Sigmoid colon (tissue), 6 donors: ENCODE measurements at regions not wholly inside any gene's neighbourhood (a gene's known extent, or its start where the extent isn't known, plus 50 kb on each side); places are given as distances from the start of the nearest gene placed in this dataset.
"Not testable (repeated sequence)": the region's sequence is repeated elsewhere in the genome, so short reads cannot be mapped to it uniquely, and the experiment has no call there.

Source experiments
- DNase-seq: peaks from one replicate; pipeline ENCODE4 v3.0.0-alpha.2; 2019
- H3K27ac ChIP-seq, 4 donors: fragments of 200-600 bp; sonication (generic); one replicate each; pipeline ENCODE4 v1.5.1; 2016 to 2019; ENCODE audit warnings: mild to moderate bottlenecking in 1 of 4
- H3K27me3 ChIP-seq, 3 donors: fragments of 200-600 bp; sonication (generic); one replicate each; pipeline ENCODE4 v1.5.1; 2019; ENCODE audit warnings: mild to moderate bottlenecking in 1 of 3
- H3K36me3 ChIP-seq, 4 donors: fragments of 200-600 bp; sonication (generic); one replicate each; pipeline ENCODE4 v1.5.1; 2016 to 2019
- H3K4me1 ChIP-seq, 4 donors: fragments of 200-600 bp; sonication (generic); one replicate each; pipeline ENCODE4 v1.5.1; 2017 to 2019
- H3K4me3 ChIP-seq, 4 donors: fragments of 200-600 bp; sonication (generic); one replicate each; pipeline ENCODE4 v1.5.1; 2017 to 2019; ENCODE audit warnings: mild to moderate bottlenecking in 2 of 4, moderate library complexity in 1 of 4
- H3K9me3 ChIP-seq, 4 donors: fragments of 200-600 bp in 3 of 4; sonication (generic) in 3 of 4; one replicate each; pipeline versions ENCODE4 v1.5.1 to v1.6.1; 2013 to 2019
- CTCF ChIP-seq, 4 experiments: fragments of 450-650 bp in 3 of 4; fragments of 200-600 bp in 1 of 4; IDR thresholded peaks; one replicate each; pipeline ENCODE4 v1.5.1; 2016 to 2019; ENCODE audit warnings: antibody characterized with exemption in 4 of 4, mild to moderate bottlenecking in 3 of 4, moderate library complexity in 2 of 4
- EP300 ChIP-seq, 4 donors: sonication (generic); formaldehyde crosslinking; IDR thresholded peaks; one replicate each; pipeline ENCODE4 v1.6.1; 2017; ENCODE audit warnings: antibody characterized with exemption in 4 of 4
- POLR2A ChIP-seq, 2 donors: fragments of 450-650 bp; IDR thresholded peaks; one replicate each; pipeline ENCODE4 v1.6.1; 2016; ENCODE audit warnings: antibody characterized with exemption in 2 of 2, mild to moderate bottlenecking in 2 of 2, moderate library complexity in 2 of 2
- POLR2AphosphoS5 ChIP-seq, 4 donors: sonication (generic); formaldehyde crosslinking; IDR thresholded peaks; one replicate each; pipeline ENCODE4 v1.6.1; 2017; ENCODE audit warnings: antibody characterized with exemption in 4 of 4
- WGBS, 2 donors: extraction: QIAGEN DNeasy Blood & Tissue Kit; methylation state at CpG; one replicate each; pipeline ENCODE4 v1.1.7; 2013; 5-methylcytosine and 5-hydroxymethylcytosine counted together
- intact Hi-C: fragments of 100-400 bp; cut with DNase I; formaldehyde crosslinking; loops from one replicate; pipeline ENCODE4 v1.15.1; 2023
- donor health status: healthy with polysubstance abuse.
- donor health status: healthy.

GRCh38 chr17:69692171-69692570, 277.7 kb downstream of the MAP2K6 start:
- Histone ChIP-seq H3K36me3 (no peaks in the 10 kb centered on the region), H3K9me3 (no peaks in the 10 kb centered on the region), H3K4me3 (no peak overlapping the region), H3K4me1 (peaks cover 0 to 6% (median 0%) of the 10 kb centered on the region in 4 donors), H3K27ac (no peak overlapping the region), H3K27me3 (no peaks in the 10 kb centered on the region)
- no peak for DNase-seq
- no peak for TF ChIP-seq EP300 (IDR thresholded peaks at IDR 0.05)
- TF ChIP-seq CTCF (IDR thresholded peaks at IDR 0.05) = no peak
- TF ChIP-seq POLR2AphosphoS5 (IDR thresholded peaks at IDR 0.05) = no peak
- no peak for TF ChIP-seq POLR2A (IDR thresholded peaks at IDR 0.05)
- intact Hi-C loops = no loop called here

- DNase-seq = no peak
- Histone ChIP-seq H3K9me3 (no peaks in the 10 kb centered on the region), H3K4me1 (peaks cover 0 to 6% (median 0%) of the 10 kb centered on the region in 4 donors), H3K36me3 (no peaks in the 10 kb centered on the region), H3K4me3 (no peak overlapping the region), H3K27ac (no peak overlapping the region), H3K27me3 (no peaks in the 10 kb centered on the region)
- TF ChIP-seq POLR2AphosphoS5 (IDR thresholded peaks at IDR 0.05) (no peak), POLR2A (IDR thresholded peaks at IDR 0.05) (no peak), EP300 (IDR thresholded peaks at IDR 0.05) (no peak), CTCF (IDR thresholded peaks at IDR 0.05) (no peak)
- intact Hi-C loops = no loop called here
- 90 to 95% methylated on average over 7 of the region's 7 CpGs for WGBS, 2 donors
These were observed 281.1 kb downstream of the MAP2K6 start for GRCh38 chr17:69695646-69696045.

- TF ChIP-seq POLR2AphosphoS5 (IDR thresholded peaks at IDR 0.05) = no peak
- WGBS, 2 donors = 78 to 82% methylated on average over 1 of the region's 1 CpG
These were observed 282.2 kb downstream of the MAP2K6 start for GRCh38 chr17:69696650-69697049.

GRCh38 chr17:69698352-69698751, 283.9 kb downstream of the MAP2K6 start:
- H3K36me3 ChIP-seq, intact Hi-C loops, H3K27me3 ChIP-seq, H3K4me1 ChIP-seq, H3K27ac ChIP-seq, H3K9me3 ChIP-seq, DNase-seq, H3K4me3 ChIP-seq: not testable (repeated sequence)

More at GRCh38 chr17:69696650-69697049, 282.2 kb downstream of the MAP2K6 start:
- H3K9me3 ChIP-seq = no peaks in the 10 kb centered on the region
- H3K27ac ChIP-seq = no peak overlapping the region
- peaks cover 0 to 6% (median 0%) of the 10 kb centered on the region in 4 donors for H3K4me1 ChIP-seq
- H3K36me3 ChIP-seq = no peaks in the 10 kb centered on the region
- intact Hi-C loops = no loop called here
- no peak overlapping the region for H3K4me3 ChIP-seq
- H3K27me3 ChIP-seq = no peaks in the 10 kb centered on the region
- peak; percentile 62 for DNase-seq

- H3K4me1 ChIP-seq = no peaks in the 10 kb centered on the region
These were observed 287.6 kb downstream of the MAP2K6 start for GRCh38 chr17:69702078-69702477.

GRCh38 chr17:69703751-69704150, 289.3 kb downstream of the MAP2K6 start:
- intact Hi-C loops = no loop called here
- Histone ChIP-seq H3K36me3 (no peaks in the 10 kb centered on the region), H3K27me3 (no peaks in the 10 kb centered on the region), H3K4me3 (no peak overlapping the region), H3K9me3 (no peaks in the 10 kb centered on the region), H3K27ac (no peak overlapping the region), H3K4me1 (no peaks in the 10 kb centered on the region)
- WGBS, 2 donors = 60 to 81% methylated on average over 1 of the region's 1 CpG
- TF ChIP-seq POLR2A (IDR thresholded peaks at IDR 0.05) = no peak
- TF ChIP-seq POLR2AphosphoS5 (IDR thresholded peaks at IDR 0.05) = no peak
- no peak for TF ChIP-seq CTCF (IDR thresholded peaks at IDR 0.05)
- TF ChIP-seq EP300 (IDR thresholded peaks at IDR 0.05) = no peak
- no peak for DNase-seq

More at GRCh38 chr17:69702078-69702477, 287.6 kb downstream of the MAP2K6 start:
- no peak for TF ChIP-seq EP300 (IDR thresholded peaks at IDR 0.05)
- no peak for TF ChIP-seq POLR2A (IDR thresholded peaks at IDR 0.05)
- no peaks in the 10 kb centered on the region for H3K36me3 ChIP-seq
- intact Hi-C loops = no loop called here
- WGBS, 2 donors = 76 to 86% methylated on average over 1 of the region's 1 CpG
- no peaks in the 10 kb centered on the region for H3K27me3 ChIP-seq
- no peak overlapping the region for H3K4me3 ChIP-seq
- no peaks in the 10 kb centered on the region for H3K9me3 ChIP-seq
- DNase-seq = no peak
- no peak overlapping the region for H3K27ac ChIP-seq
